Epithelial cell of proximal tubule (primary cell): ENCODE measurements at regions not wholly inside any gene's neighbourhood (a gene's known extent, or its start where the extent isn't known, plus 50 kb on each side); places are given as distances from the start of the nearest gene placed in this dataset.

Experiments used
- DNase-seq: peaks from one replicate; pipeline ENCODE4 v3.0.0-alpha.2; 2011; ENCODE audit warnings: low read depth
- H3K4me3 ChIP-seq: 2 replicates; pipeline ENCODE4 v1.5.1; 2011; ENCODE audit warnings: low read depth, mild to moderate bottlenecking, low read length
- CTCF ChIP-seq: conservative IDR thresholded peaks from 2 replicates; pipeline ENCODE4 v1.5.1; 2012; ENCODE audit warnings: low read depth, mild to moderate bottlenecking, low read length

GRCh38 chr6:19127081-19127480, 710.1 kb upstream of the ID4 start:
- TF ChIP-seq CTCF = no peak

GRCh38 chr6:19128701-19129100, 708.5 kb upstream of the ID4 start:
- H3K4me3 ChIP-seq = no peak overlapping the region
- no peak for TF ChIP-seq CTCF
- no peak for DNase-seq

More at GRCh38 chr6:19127081-19127480, 710.1 kb upstream of the ID4 start:
- no peak overlapping the region for H3K4me3 ChIP-seq
- no peak for DNase-seq

GRCh38 chr6:19135706-19136105, 701.5 kb upstream of the ID4 start:
- TF ChIP-seq CTCF = no peak

GRCh38 chr6:19137505-19137904, 699.7 kb upstream of the ID4 start:
- no peak for TF ChIP-seq CTCF
- DNase-seq = no peak
- H3K4me3 ChIP-seq = no peak overlapping the region

More at GRCh38 chr6:19135706-19136105, 701.5 kb upstream of the ID4 start:
- no peak for DNase-seq
- H3K4me3 ChIP-seq = no peak overlapping the region

GRCh38 chr6:19142275-19142674, 694.9 kb upstream of the ID4 start:
- no peak for DNase-seq
- no peak overlapping the region for H3K4me3 ChIP-seq
- no peak for TF ChIP-seq CTCF

GRCh38 chr6:19150307-19150706, 686.9 kb upstream of the ID4 start:
- no peak overlapping the region for H3K4me3 ChIP-seq
- DNase-seq = no peak
- no peak for TF ChIP-seq CTCF

- no peak overlapping the region for H3K4me3 ChIP-seq
- no peak for DNase-seq
- no peak for TF ChIP-seq CTCF
Observed at GRCh38 chr6:19153270-19153980, 683.7 kb upstream of the ID4 start.
